C4-2B (cell line): ENCODE measurements at regions not wholly inside any gene's neighbourhood (a gene's known extent, or its start where the extent isn't known, plus 50 kb on each side); places are given as distances from the start of the nearest gene placed in this dataset.

Experiments used
- ZFX ChIP-seq: fragments of 450-650 bp; IDR thresholded peaks from 2 replicates; pipeline ENCODE4 v1.6.1; 2017
- TF ChIP-seq, protein P1 (sequence below): fragments of 450-650 bp; conservative IDR thresholded peaks from 2 replicates; pipeline ENCODE4 v1.5.1; 2017; ENCODE audit warnings: mild to moderate bottlenecking

DNA sequence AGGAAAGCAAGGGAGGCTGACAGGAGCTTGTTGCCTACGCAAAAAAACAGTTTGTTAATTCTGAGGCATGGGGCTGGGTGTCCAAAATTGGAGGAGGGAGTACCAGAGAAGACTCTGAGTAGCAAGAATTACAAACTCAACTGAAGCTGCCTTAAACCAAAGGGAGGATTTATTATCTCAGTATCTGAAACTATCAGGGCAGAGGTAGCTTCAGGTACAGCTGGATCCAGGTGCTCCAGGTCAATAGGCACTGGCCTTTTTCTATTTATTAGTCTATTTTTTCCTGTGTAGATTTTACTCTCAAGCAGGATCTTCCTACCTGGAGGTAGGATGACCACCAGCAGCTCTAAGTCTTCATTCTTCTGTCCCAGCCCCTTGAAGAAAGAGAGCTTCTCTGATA, 135.3 kb upstream of the NCOR2 start:
- TF ChIP-seq, protein P1, sequence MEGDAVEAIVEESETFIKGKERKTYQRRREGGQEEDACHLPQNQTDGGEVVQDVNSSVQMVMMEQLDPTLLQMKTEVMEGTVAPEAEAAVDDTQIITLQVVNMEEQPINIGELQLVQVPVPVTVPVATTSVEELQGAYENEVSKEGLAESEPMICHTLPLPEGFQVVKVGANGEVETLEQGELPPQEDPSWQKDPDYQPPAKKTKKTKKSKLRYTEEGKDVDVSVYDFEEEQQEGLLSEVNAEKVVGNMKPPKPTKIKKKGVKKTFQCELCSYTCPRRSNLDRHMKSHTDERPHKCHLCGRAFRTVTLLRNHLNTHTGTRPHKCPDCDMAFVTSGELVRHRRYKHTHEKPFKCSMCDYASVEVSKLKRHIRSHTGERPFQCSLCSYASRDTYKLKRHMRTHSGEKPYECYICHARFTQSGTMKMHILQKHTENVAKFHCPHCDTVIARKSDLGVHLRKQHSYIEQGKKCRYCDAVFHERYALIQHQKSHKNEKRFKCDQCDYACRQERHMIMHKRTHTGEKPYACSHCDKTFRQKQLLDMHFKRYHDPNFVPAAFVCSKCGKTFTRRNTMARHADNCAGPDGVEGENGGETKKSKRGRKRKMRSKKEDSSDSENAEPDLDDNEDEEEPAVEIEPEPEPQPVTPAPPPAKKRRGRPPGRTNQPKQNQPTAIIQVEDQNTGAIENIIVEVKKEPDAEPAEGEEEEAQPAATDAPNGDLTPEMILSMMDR, result no peak
- TF ChIP-seq ZFX, result no peak
